Activated T-helper 2 cell treated with anti-CD3 and anti-CD28 coated beads, Interferon-gamma antibody, Interleukin-2, Interleukin-4, amounts not matched to agents 10 μg/mL and 5 μg/mL and 100 μg/mL, durations not matched to agents 14 hours and 24 hours and 36 hours (primary cell): ENCODE measurements at regions not wholly inside any gene's neighbourhood (a gene's known extent, or its start where the extent isn't known, plus 50 kb on each side); places are given as distances from the start of the nearest gene placed in this dataset.

Experiments
- DNase-seq: peaks from one replicate; pipeline ENCODE4 v3.0.0; 2021; ENCODE audit warnings: low spot score
- H3K27ac Mint-ChIP-seq: one replicate; pipeline ENCODE4 v1.8.0; 2021; ENCODE audit warnings: mixed read lengths
- H3K27me3 Mint-ChIP-seq: one replicate; pipeline ENCODE4 v1.8.0; 2021; ENCODE audit warnings: low read depth, mixed read lengths
- H3K36me3 Mint-ChIP-seq: one replicate; pipeline ENCODE4 v1.8.0; 2021; ENCODE audit warnings: low read depth, mixed read lengths
- H3K4me1 Mint-ChIP-seq: one replicate; pipeline ENCODE4 v1.8.0; 2021; ENCODE audit warnings: low read depth, mixed read lengths
- H3K4me3 Mint-ChIP-seq: one replicate; pipeline ENCODE4 v1.8.0; 2021; ENCODE audit warnings: low read depth, mild to moderate bottlenecking, moderate library complexity, mixed read lengths
- H3K9me3 Mint-ChIP-seq: one replicate; pipeline ENCODE4 v1.8.0; 2021; ENCODE audit warnings: mixed read lengths
- intact Hi-C: fragments of 100-400 bp; cut with micrococcal nuclease; formaldehyde crosslinking; loops from one replicate; pipeline ENCODE4 v1.15.1; 2023

DNA sequence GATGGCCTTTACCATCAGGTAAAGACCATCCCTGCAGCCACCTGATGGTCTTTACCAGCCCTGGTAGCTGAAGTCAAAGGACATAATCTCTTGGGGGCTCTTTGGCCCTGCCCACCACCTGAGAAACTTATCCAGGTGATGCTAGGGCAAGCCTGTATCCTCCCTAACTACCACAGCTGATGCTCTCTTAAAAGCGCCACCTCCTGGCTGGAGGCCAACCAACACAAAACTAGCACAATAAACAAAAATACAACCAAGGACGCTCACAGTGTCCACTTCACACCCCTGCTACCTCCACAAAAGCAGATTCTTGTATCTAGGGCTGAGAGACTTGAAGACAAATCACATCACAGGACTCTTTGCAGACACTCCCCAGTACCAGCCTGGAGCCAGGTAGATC lies 357.1 kb upstream of the POU3F1 start:
- H3K36me3 Mint-ChIP-seq: no peaks in the 10 kb centered on the region
- no peaks in the 10 kb centered on the region for H3K4me1 Mint-ChIP-seq
- no peak overlapping the region for H3K27ac Mint-ChIP-seq
- H3K4me3 Mint-ChIP-seq: no peak overlapping the region
- H3K9me3 Mint-ChIP-seq: peaks cover 6% of the 10 kb centered on the region
- peaks cover 6% of the 10 kb centered on the region for H3K27me3 Mint-ChIP-seq
- DNase-seq: no peak
- intact Hi-C loops: no loop called here

DNA sequence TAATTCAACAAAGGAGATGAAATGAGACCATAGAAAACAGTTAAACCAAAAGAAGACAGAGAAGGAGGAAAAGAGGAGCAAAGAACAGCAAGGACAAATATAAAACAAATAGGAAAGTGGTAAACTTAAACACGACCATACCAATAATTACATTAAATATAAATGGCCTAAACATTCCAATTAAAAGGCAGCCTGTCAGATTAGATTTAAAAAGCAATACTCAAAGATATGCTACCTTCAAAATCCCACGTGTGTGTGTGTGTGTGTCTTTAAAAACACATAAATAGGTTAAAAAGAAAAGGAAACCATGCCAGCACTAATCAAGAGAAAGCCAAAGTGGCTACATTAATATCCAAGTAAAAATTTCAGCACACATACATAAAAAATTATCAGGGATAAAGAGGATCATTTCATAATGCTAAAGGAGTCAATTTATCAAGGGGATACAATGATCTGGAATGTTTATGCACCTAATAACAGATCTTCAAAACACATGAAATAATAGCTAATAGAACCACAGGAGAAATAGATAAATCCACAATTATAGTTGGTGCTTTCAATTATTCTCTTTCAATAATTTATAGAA lies 355.7 kb upstream of the POU3F1 start:
- Mint-ChIP-seq H3K36me3 (no peaks in the 10 kb centered on the region), H3K4me1 (no peaks in the 10 kb centered on the region), H3K27me3 (peaks cover 6% of the 10 kb centered on the region), H3K27ac (no peak overlapping the region), H3K9me3 (peaks cover 6% of the 10 kb centered on the region), H3K4me3 (no peak overlapping the region)
- intact Hi-C loops: no loop called here
- DNase-seq: no peak

DNA sequence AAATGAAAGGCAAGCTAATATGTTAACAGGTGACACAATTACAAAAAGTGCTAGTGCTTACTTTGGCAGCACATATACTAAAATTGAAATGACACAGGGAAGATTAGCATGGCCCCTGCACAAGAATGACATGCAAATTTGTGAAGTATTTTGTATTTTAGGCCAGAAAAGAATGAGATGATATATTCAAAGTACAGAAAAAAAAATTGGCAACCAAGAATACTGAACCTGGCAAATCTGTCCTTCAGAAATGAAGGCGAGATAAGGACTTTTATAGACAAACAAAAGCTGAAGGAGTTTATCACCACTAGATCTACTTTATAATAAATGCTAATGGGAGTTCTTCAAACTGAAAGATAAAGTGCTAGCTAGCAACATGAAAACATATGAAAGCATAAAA lies 350.0 kb upstream of the POU3F1 start:
- Mint-ChIP-seq H3K36me3 (no peaks in the 10 kb centered on the region), H3K27me3 (peaks cover 6% of the 10 kb centered on the region), H3K4me1 (no peaks in the 10 kb centered on the region), H3K4me3 (no peak overlapping the region), H3K9me3 (peaks cover 4% of the 10 kb centered on the region), H3K27ac (no peak overlapping the region)
- no peak for DNase-seq
- intact Hi-C loops: no loop called here

DNA sequence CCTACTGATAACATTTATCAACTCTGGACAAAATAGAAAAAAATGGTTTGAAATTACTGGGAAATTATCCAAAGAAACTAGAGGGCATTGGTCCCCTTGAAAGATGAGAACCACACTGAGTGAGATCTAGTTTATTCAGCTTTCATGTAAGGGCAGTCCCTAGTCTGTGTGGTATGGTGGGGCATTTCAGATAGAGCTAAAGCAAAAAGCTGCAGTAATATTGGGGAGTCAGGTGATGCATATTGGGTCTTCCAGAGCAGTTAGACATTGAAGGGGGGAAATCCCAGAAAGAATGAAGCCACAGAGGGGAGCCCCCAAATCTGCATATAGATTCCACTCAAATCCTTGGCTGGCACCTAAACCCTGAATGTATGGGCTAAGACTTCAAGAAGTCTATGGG lies 347.7 kb upstream of the POU3F1 start:
- intact Hi-C loops: no loop called here
- no peaks in the 10 kb centered on the region for H3K4me1 Mint-ChIP-seq
- no peak overlapping the region for H3K4me3 Mint-ChIP-seq
- H3K27ac Mint-ChIP-seq: no peak overlapping the region
- peaks cover 4% of the 10 kb centered on the region for H3K9me3 Mint-ChIP-seq
- no peak for DNase-seq
- H3K27me3 Mint-ChIP-seq: peaks cover 7% of the 10 kb centered on the region
- H3K36me3 Mint-ChIP-seq: no peaks in the 10 kb centered on the region

DNA sequence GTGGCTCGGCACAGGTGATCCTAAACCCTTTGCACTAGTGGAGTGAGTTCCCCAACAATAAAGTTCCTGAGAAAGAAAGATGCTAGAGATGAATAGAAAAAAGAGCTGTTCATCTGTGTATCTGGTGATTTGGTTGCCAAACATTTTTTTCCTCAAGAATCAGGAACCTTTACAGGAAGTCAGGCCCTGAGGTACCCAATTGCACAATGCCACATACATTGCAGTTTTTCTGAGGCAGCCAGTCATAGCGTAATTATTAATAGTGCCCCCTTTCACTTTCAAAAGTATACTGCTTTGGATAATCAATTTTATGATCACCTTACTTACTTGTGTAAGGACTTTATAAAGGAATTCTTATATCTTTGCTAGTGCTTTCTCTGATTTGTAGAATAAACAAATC lies 346.3 kb upstream of the POU3F1 start:
- Mint-ChIP-seq H3K4me3 (no peak overlapping the region), H3K9me3 (peaks cover 4% of the 10 kb centered on the region), H3K27ac (no peak overlapping the region), H3K27me3 (peaks cover 9% of the 10 kb centered on the region), H3K4me1 (no peaks in the 10 kb centered on the region), H3K36me3 (no peaks in the 10 kb centered on the region)
- intact Hi-C loops: no loop called here
- no peak for DNase-seq

DNA sequence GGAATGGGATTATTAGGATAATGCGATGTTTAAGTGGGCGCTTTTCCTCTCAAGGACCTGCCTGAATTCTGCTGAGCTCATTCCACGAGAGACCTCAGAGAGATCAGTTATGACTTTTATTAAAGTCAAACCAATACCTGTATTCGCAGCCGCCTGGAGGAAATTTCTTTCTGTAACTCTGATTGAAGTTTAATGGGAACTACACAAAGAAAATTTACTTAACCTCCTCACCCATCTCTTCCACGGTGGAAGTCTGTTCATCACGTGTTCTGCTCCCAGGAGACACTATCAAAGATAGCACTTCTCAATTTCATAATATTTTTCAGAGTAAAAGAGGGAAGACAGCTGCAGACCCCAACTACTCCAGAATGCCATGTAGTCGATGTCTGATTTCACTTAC lies 334.7 kb upstream of the POU3F1 start:
- Mint-ChIP-seq H3K36me3 (no peaks in the 10 kb centered on the region), H3K9me3 (no peaks in the 10 kb centered on the region), H3K27me3 (no peaks in the 10 kb centered on the region), H3K27ac (no peak overlapping the region), H3K4me3 (no peak overlapping the region), H3K4me1 (no peaks in the 10 kb centered on the region)
- no peak for DNase-seq
- intact Hi-C loops: no loop called here

DNA sequence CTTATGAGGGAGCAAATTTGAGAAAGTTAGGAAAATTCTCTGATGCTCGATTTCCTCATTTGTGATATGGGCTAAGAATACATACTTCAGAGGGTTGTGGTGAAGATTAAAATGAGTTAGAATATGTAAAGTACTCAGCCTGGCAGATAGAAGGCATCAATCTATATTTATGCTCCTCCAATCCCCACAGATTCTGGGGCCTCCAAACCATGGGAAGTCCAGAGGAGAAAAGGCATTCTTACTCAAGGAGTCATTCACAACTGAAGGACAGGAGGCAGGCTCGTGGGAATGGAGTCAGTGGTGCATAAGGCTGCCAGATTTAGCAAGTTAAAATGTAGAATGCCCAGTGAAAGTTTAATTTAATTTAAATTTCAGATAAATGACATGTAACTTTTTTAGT lies 330.0 kb upstream of the POU3F1 start:
- Mint-ChIP-seq H3K27ac (no peak overlapping the region), H3K9me3 (no peaks in the 10 kb centered on the region), H3K4me1 (no peaks in the 10 kb centered on the region), H3K27me3 (no peaks in the 10 kb centered on the region), H3K4me3 (no peak overlapping the region), H3K36me3 (no peaks in the 10 kb centered on the region)
- intact Hi-C loops: no loop called here
- no peak for DNase-seq

DNA sequence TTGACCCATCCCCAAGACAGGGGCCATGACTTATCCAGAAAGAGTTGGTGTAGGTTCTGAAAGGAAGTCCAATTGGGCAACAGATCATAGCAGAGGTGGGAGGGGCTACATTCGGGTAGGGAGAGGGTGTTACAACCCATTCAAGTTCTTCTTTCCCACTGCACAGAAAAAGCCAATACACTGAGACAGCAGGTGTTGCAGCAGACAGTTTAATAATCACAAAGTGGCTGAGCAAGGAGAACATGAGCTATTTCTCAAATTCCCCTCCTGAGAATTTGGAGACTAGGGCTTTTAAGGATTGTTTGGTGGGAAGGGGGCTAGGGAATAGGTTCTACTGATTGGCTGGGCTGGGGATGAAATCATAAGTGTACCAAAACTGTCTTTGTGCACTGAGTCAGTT lies 328.4 kb upstream of the POU3F1 start:
- H3K4me1 Mint-ChIP-seq: no peaks in the 10 kb centered on the region
- H3K27me3 Mint-ChIP-seq: no peaks in the 10 kb centered on the region
- H3K27ac Mint-ChIP-seq: no peak overlapping the region
- intact Hi-C loops: no loop called here
- H3K4me3 Mint-ChIP-seq: no peak overlapping the region
- H3K9me3 Mint-ChIP-seq: no peaks in the 10 kb centered on the region
- no peak for DNase-seq
- no peaks in the 10 kb centered on the region for H3K36me3 Mint-ChIP-seq

DNA sequence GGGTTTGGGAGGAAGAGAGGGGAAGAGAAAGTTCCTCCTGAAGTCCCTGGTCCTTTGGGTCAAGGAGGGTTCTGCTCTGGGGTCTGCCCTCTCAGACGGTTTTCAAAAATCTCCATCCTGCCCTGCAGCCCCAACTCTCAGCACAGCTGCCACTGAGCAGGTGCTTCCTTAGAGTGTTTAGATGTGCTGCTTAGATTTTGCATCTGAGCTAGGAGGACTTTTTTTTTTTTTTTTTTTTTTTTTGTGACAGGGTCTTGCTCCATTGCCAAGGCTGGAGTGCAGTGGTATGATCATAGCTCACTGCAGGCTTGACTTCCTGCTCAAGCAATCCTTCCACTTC lies 324.9 kb upstream of the POU3F1 start:
- Mint-ChIP-seq H3K27ac (no peak overlapping the region), H3K4me1 (no peaks in the 10 kb centered on the region), H3K4me3 (no peak overlapping the region), H3K9me3 (no peaks in the 10 kb centered on the region), H3K27me3 (peaks cover 5% of the 10 kb centered on the region), H3K36me3 (no peaks in the 10 kb centered on the region)
- DNase-seq: no peak
- intact Hi-C loops: no loop called here

DNA sequence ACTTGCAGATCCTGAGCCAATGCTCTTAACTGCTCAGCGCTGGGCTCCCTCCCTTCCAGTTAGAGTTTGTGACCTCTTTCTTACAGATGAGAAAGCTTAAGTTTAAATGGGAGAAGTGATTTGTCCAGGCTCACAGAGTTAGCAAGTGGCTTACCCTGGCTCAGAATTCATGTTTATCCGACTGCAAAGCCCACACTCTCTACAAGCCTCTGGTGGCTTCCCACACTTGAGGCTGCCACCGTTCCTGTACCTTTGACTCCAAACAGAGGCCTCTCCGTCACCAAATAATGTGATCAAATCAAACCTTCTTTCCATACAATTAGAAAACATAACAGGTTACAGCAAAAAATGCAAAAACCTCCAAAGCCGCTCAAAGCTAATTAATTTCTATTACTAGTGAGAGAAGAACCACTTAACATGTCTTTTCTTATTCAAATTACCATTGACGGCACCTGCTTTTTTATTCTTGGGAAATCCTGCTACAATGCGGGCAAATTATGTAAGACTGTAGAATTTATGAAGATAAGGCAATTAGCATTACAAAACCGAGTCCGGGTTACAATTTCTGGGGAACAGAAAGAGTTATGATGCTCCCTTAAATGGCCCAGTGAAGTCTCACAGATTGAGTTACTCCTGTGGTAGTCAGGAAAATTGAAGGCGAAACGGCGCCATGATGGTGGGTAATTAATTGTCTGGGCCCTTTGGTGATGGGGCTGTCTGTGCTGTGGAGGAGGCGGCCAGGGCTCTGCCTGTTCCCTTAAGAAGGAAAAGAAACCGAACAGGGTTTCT lies 324.3 kb upstream of the POU3F1 start:
- DNase-seq: no peak
- Mint-ChIP-seq H3K4me1 (no peaks in the 10 kb centered on the region), H3K9me3 (no peaks in the 10 kb centered on the region), H3K36me3 (no peaks in the 10 kb centered on the region), H3K4me3 (no peak overlapping the region), H3K27me3 (peaks cover 5% of the 10 kb centered on the region), H3K27ac (no peak overlapping the region)
- intact Hi-C loops: no loop called here

DNA sequence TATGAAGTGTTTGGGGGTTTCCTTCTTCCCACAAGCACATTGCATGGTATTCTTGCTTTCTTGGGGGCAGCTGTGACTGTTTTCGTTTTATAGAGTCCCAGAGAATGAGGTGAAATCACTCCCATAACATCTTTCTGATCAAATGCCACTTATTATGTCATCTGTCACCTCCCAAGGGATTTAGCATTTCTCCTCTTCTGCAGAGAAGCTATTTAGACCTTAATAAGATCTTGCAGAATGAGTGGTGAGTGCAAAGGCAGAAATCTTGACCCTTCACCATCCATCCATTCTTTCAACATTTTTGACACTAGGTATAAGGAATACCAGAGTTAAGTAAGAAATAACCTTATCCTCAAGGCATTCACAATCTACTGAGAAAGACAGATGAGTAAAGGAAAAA lies 318.6 kb upstream of the POU3F1 start:
- H3K4me1 Mint-ChIP-seq: no peaks in the 10 kb centered on the region
- no peak overlapping the region for H3K4me3 Mint-ChIP-seq
- no peak overlapping the region for H3K27ac Mint-ChIP-seq
- H3K36me3 Mint-ChIP-seq: no peaks in the 10 kb centered on the region
- no peak for DNase-seq
- H3K9me3 Mint-ChIP-seq: no peaks in the 10 kb centered on the region
- peaks cover 12% of the 10 kb centered on the region for H3K27me3 Mint-ChIP-seq
- intact Hi-C loops: no loop called here

DNA sequence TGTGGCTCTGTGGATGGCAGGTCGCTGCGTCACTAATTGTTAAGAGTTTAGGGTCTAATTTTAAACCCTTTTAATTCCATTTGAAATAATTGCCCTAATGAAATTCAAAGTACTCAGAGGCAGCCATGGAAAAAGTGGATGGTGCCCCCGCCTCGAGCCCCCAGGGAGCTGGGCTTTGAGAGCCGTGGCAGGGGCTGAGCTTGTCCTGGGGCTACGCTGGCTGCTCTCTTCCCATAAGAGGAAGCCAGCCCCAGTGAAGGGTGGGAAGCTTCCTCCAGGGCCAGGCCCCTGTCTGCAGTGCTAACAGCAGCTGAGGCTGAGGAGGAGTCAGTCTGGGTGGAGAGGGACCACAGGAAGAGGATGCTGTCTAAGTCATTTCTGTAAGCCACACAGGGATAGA lies 315.0 kb upstream of the POU3F1 start:
- H3K9me3 Mint-ChIP-seq: no peaks in the 10 kb centered on the region
- H3K4me3 Mint-ChIP-seq: no peak overlapping the region
- H3K36me3 Mint-ChIP-seq: no peaks in the 10 kb centered on the region
- no peak for DNase-seq
- intact Hi-C loops: no loop called here
- peaks cover 7% of the 10 kb centered on the region for H3K27me3 Mint-ChIP-seq
- H3K4me1 Mint-ChIP-seq: no peaks in the 10 kb centered on the region
- H3K27ac Mint-ChIP-seq: no peak overlapping the region

DNA sequence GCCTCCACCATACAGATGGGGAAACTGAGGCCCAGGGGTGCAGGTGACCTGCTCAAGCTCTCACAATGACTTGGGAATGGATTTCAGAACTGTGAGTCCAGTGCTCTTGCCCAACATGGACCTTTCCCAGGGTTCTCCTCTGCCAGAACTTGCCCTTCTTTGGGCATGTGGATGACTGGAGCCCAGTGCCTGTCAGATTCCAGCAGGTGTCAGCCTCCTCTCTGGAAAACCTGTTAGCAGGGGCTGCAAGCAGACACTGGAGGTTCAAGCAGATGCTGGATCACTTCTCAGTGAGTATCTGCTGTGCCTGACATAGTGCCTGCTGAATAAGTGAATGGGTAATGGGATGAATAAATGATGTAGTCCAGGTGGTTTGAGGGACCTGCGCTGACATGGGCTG lies 314.2 kb upstream of the POU3F1 start:
- no peak for DNase-seq
- no peaks in the 10 kb centered on the region for H3K4me1 Mint-ChIP-seq
- intact Hi-C loops: no loop called here
- no peaks in the 10 kb centered on the region for H3K9me3 Mint-ChIP-seq
- peaks cover 7% of the 10 kb centered on the region for H3K27me3 Mint-ChIP-seq
- no peaks in the 10 kb centered on the region for H3K36me3 Mint-ChIP-seq
- H3K4me3 Mint-ChIP-seq: no peak overlapping the region
- no peak overlapping the region for H3K27ac Mint-ChIP-seq

DNA sequence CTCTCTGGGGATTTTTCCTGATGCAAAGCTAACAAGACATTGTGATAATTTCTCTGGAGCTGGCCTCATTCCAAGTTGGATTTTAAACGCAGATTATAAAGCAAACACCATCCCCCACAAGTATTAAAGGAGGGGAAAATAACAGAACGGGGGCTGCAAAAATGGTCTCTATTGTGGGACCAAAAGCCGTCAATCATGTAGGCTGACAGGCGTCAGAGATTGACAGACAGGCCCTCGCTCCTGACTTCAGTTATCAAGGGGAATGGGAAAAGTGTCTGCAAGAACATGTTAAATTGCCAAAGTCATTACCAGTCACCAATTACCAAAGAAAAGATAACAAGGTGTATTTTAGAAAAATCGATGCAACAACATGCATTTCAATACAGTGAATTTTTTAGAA lies 307.4 kb upstream of the POU3F1 start:
- Mint-ChIP-seq H3K4me1 (no peaks in the 10 kb centered on the region), H3K27ac (no peak overlapping the region), H3K27me3 (no peaks in the 10 kb centered on the region), H3K4me3 (no peak overlapping the region), H3K9me3 (no peaks in the 10 kb centered on the region), H3K36me3 (no peaks in the 10 kb centered on the region)
- intact Hi-C loops: no loop called here
- no peak for DNase-seq
